Stimulated activated CD8-positive, alpha-beta memory T cell treated with anti-CD3 and anti-CD28 coated beads, Interleukin-7, amount 100 ng/mL, for 48 hours (primary cell): ENCODE measurements at regions not wholly inside any gene's neighbourhood (a gene's known extent, or its start where the extent isn't known, plus 50 kb on each side); places are given as distances from the start of the nearest gene placed in this dataset.

Experiments used
- DNase-seq, 2 donors: peaks; one replicate each; pipeline ENCODE4 v3.0.0-alpha.2; 2020; ENCODE audit warnings: low read depth in 1 of 2; ENCODE audit errors: extremely low read depth in 1 of 2

GRCh38 chr18:24928301-24928878, 423.6 kb downstream of the ZNF521 start:
- DNase-seq: no peak

- DNase-seq: no peak
Observed at GRCh38 chr18:24930478-24930877, 421.5 kb downstream of the ZNF521 start.

- no peak for DNase-seq
Observed at GRCh38 chr18:24930971-24931370, 421.0 kb downstream of the ZNF521 start.

- DNase-seq: no peak
Observed at GRCh38 chr18:24933345-24933744, 418.6 kb downstream of the ZNF521 start.

GRCh38 chr18:24934258-24934932, 417.6 kb downstream of the ZNF521 start:
- DNase-seq: no peak

GRCh38 chr18:24935008-24935407, 417.0 kb downstream of the ZNF521 start:
- no peak for DNase-seq

GRCh38 chr18:24935896-24936295, 416.1 kb downstream of the ZNF521 start:
- DNase-seq: no peak

GRCh38 chr18:24936691-24937090, 415.3 kb downstream of the ZNF521 start:
- no peak for DNase-seq

GRCh38 chr18:24937639-24938275, 414.2 kb downstream of the ZNF521 start:
- no peak for DNase-seq

- DNase-seq: no peak
Observed at GRCh38 chr18:24940416-24940815, 411.6 kb downstream of the ZNF521 start.

- DNase-seq: no peak
Observed at GRCh38 chr18:24941174-24941951, 410.6 kb downstream of the ZNF521 start.

GRCh38 chr18:24942144-24942543, 409.8 kb downstream of the ZNF521 start:
- DNase-seq: no peak

- DNase-seq: no peak
Observed at GRCh38 chr18:24947521-24948305, 404.3 kb downstream of the ZNF521 start.

- no peak for DNase-seq
Observed at GRCh38 chr18:24949908-24950307, 402.1 kb downstream of the ZNF521 start.

- no peak for DNase-seq
Observed at GRCh38 chr18:24954341-24954740, 397.6 kb downstream of the ZNF521 start.

- DNase-seq: no peak
Observed at GRCh38 chr18:24958001-24958400, 394.0 kb downstream of the ZNF521 start.

- DNase-seq: no peak
Observed at GRCh38 chr18:24959051-24959476, 392.9 kb downstream of the ZNF521 start.

GRCh38 chr18:24964216-24964615, 387.8 kb downstream of the ZNF521 start:
- no peak for DNase-seq

- no peak for DNase-seq
Observed at GRCh38 chr18:24968238-24968775, 383.7 kb downstream of the ZNF521 start.

GRCh38 chr18:24972577-24972976, 379.4 kb downstream of the ZNF521 start:
- no peak for DNase-seq
